Trophoblast cell (in vitro differentiated cells and primary cell): ENCODE measurements at regions not wholly inside any gene's neighbourhood (a gene's known extent, or its start where the extent isn't known, plus 50 kb on each side); places are given as distances from the start of the nearest gene placed in this dataset.

Experiments
- DNase-seq, 2 donors: peaks; one replicate each; pipeline ENCODE4 v3.0.0-alpha.2; 2016
- H2AFZ ChIP-seq: 2 replicates; pipeline ENCODE4 v1.6.1; 2013; ENCODE audit warnings: low read length, moderate library complexity, mild to moderate bottlenecking; ENCODE audit not compliant: insufficient read depth, poor library complexity
- H2AK5ac ChIP-seq: 2 replicates; pipeline ENCODE4 v1.6.1; 2013; ENCODE audit warnings: mild to moderate bottlenecking, low read length
- H2BK120ac ChIP-seq: 2 replicates; pipeline ENCODE4 v1.6.1; 2013; ENCODE audit warnings: low read length, mild to moderate bottlenecking, moderate library complexity; ENCODE audit not compliant: insufficient read depth, poor library complexity
- H2BK12ac ChIP-seq: 2 replicates; pipeline ENCODE4 v1.6.1; 2013; ENCODE audit warnings: mild to moderate bottlenecking, low read length, moderate library complexity
- H2BK5ac ChIP-seq: 2 replicates; pipeline ENCODE4 v1.6.1; 2013; ENCODE audit warnings: low read length, low read depth, moderate library complexity, mild to moderate bottlenecking; ENCODE audit not compliant: poor library complexity
- H3K14ac ChIP-seq: 2 replicates; pipeline ENCODE4 v1.6.1; 2013; ENCODE audit warnings: mild to moderate bottlenecking, low read length
- H3K18ac ChIP-seq: 2 replicates; pipeline ENCODE4 v1.6.1; 2013; ENCODE audit warnings: mild to moderate bottlenecking, low read length
- H3K23ac ChIP-seq: 2 replicates; pipeline ENCODE4 v1.6.1; 2013; ENCODE audit warnings: low read length
- H3K27ac ChIP-seq: 2 replicates; pipeline ENCODE4 v1.5.1; 2013; ENCODE audit warnings: low read depth, mild to moderate bottlenecking, inconsistent platforms, low read length, moderate library complexity
- H3K27me3 ChIP-seq: 2 replicates; pipeline ENCODE4 v1.6.1; 2013; ENCODE audit warnings: inconsistent platforms, mild to moderate bottlenecking, low read length, moderate library complexity; ENCODE audit not compliant: insufficient read depth
- H3K36me3 ChIP-seq, 2 experiments: 1 replicate in 1 of 2; 2 replicates in 1 of 2; pipeline ENCODE4 v1.6.1; 2013; ENCODE audit warnings: low read length in 2 of 2, mild to moderate bottlenecking in 2 of 2, moderate library complexity in 1 of 2; ENCODE audit not compliant: insufficient read depth in 2 of 2, control insufficient read depth in 1 of 2
- H3K4ac ChIP-seq: 2 replicates; pipeline ENCODE4 v1.6.1; 2013; ENCODE audit warnings: low read depth, mild to moderate bottlenecking, low read length, moderate library complexity
- H3K4me1 ChIP-seq, 2 experiments: 1 replicate in 1 of 2; 2 replicates in 1 of 2; pipeline ENCODE4 v1.6.1; 2013; ENCODE audit warnings: low read length in 2 of 2, mild to moderate bottlenecking in 2 of 2, moderate library complexity in 1 of 2; ENCODE audit not compliant: insufficient read depth in 2 of 2, control insufficient read depth in 1 of 2
- H3K4me2 ChIP-seq: 2 replicates; pipeline ENCODE4 v1.6.1; 2013; ENCODE audit warnings: inconsistent platforms, mild to moderate bottlenecking, low read length, moderate library complexity
- H3K4me3 ChIP-seq: 2 replicates; pipeline ENCODE4 v1.5.1; 2013; ENCODE audit warnings: mild to moderate bottlenecking, low read depth, low read length, inconsistent platforms
- H3K79me1 ChIP-seq: one replicate; pipeline ENCODE4 v1.6.1; 2013; ENCODE audit warnings: low read length
- H3K79me2 ChIP-seq: 2 replicates; pipeline ENCODE4 v1.6.1; 2013; ENCODE audit warnings: low read length, mild to moderate bottlenecking; ENCODE audit not compliant: control insufficient read depth, insufficient read depth, poor library complexity
- H3K9ac ChIP-seq: 2 replicates; pipeline ENCODE4 v1.6.1; 2013; ENCODE audit warnings: mild to moderate bottlenecking, low read length
- H3K9me3 ChIP-seq: 2 replicates; pipeline ENCODE4 v1.6.1; 2013; ENCODE audit warnings: low read depth, mild to moderate bottlenecking, control low read depth, inconsistent platforms, low read length; ENCODE audit not compliant: insufficient read depth
- H4K12ac ChIP-seq: 2 replicates; pipeline ENCODE4 v1.6.1; 2013; ENCODE audit warnings: low read depth, mild to moderate bottlenecking, low read length, moderate library complexity
- H4K8ac ChIP-seq: 2 replicates; pipeline ENCODE4 v1.6.1; 2013; ENCODE audit warnings: low read depth, mild to moderate bottlenecking, low read length, moderate library complexity
- H4K91ac ChIP-seq: one replicate; pipeline ENCODE4 v1.6.1; 2013; ENCODE audit warnings: low read depth, mild to moderate bottlenecking, low read length, moderate library complexity
- WGBS: extraction: QIAGEN DNeasy Blood & Tissue Kit; methylation state at CpG from one replicate; pipeline ENCODE4 v1.1.7; 2013; ENCODE audit warnings: missing lambda C conversion rate; ENCODE audit not compliant: insufficient read length, insufficient coverage; ENCODE audit errors: extremely low coverage; 5-methylcytosine and 5-hydroxymethylcytosine counted together

DNA sequence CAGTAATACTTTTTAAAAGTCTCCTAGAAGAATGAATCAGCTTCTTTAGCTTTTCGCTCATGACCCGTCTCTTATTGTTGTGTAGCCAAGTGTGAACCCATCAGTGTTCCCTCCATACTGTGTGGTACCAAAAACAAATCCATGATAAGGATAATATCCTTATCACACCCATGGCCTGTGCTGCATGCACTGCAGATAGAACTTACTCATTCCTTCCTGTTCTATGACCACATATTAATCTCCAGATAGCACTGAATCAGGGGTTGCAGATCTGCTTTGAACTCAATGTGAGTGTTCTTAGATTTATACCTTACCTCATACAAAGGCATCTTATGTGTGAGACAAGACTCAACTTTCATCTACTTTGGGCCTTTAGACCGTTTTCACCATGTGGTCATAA is 373.4 kb downstream of the JRKL start:
- Histone ChIP-seq H3K4ac (no peak overlapping the region), H2BK5ac (no peak overlapping the region), H2AK5ac (no peak overlapping the region), H3K4me2 (no peak overlapping the region), H3K27ac (no peak overlapping the region), H3K79me2 (no peaks in the 10 kb centered on the region), H2BK120ac (no peak overlapping the region), H4K8ac (no peak overlapping the region), H4K91ac (no peak overlapping the region), H3K9me3 (no peaks in the 10 kb centered on the region), H3K4me3 (no peak overlapping the region), H2BK12ac (no peak overlapping the region), H3K23ac (no peak overlapping the region), H3K36me3 (no peaks in the 10 kb centered on the region), H3K18ac (no peak overlapping the region), H3K9ac (no peak overlapping the region), H3K27me3 (no peaks in the 10 kb centered on the region), H4K12ac (no peak overlapping the region), H2AFZ (no peak overlapping the region), H3K14ac (no peak overlapping the region), H3K4me1 (no peaks in the 10 kb centered on the region), H3K79me1 (no peaks in the 10 kb centered on the region)
- no CpG with 5 or more reads among the region's 3 CpGs for WGBS
- no peak for DNase-seq

DNA sequence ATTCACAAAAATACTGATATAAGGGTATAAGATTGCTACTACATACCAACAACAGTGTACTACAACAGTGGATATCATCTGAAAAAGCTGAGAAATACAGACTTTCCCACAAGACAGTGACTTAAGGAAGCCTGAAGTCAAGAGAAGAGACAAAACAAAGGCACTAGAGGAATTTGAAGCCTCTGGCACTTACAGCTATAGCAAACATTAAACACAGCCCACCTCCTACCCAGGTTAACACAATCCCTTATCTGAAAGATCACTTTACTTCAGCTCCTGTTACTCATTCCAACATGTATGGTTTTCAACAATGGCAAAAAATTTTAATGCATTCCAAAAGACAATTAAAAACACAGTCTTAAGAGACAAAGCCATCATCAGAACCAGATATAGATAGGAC is 388.5 kb downstream of the JRKL start:
- H3K79me2 ChIP-seq = no peaks in the 10 kb centered on the region
- H3K9ac ChIP-seq = no peak overlapping the region
- H3K36me3 ChIP-seq = no peaks in the 10 kb centered on the region
- H4K91ac ChIP-seq = no peak overlapping the region
- no peak for DNase-seq
- no peak overlapping the region for H3K23ac ChIP-seq
- H3K4ac ChIP-seq = no peak overlapping the region
- peak overlapping the region; percentile 90 for H3K27ac ChIP-seq
- H3K4me2 ChIP-seq = no peak overlapping the region
- no peak overlapping the region for H4K12ac ChIP-seq
- H2AFZ ChIP-seq = no peak overlapping the region
- no peaks in the 10 kb centered on the region for H3K9me3 ChIP-seq
- H3K4me1 ChIP-seq = peaks cover 0 to 2% of the 10 kb centered on the region in 2 experiments
- H3K14ac ChIP-seq = no peak overlapping the region
- H2AK5ac ChIP-seq = no peak overlapping the region
- H3K18ac ChIP-seq = no peak overlapping the region
- no peaks in the 10 kb centered on the region for H3K27me3 ChIP-seq
- no peak overlapping the region for H2BK12ac ChIP-seq
- no peak overlapping the region for H3K4me3 ChIP-seq
- H4K8ac ChIP-seq = no peak overlapping the region
- no peak overlapping the region for H2BK5ac ChIP-seq
- H2BK120ac ChIP-seq = no peak overlapping the region
- no peaks in the 10 kb centered on the region for H3K79me1 ChIP-seq

DNA sequence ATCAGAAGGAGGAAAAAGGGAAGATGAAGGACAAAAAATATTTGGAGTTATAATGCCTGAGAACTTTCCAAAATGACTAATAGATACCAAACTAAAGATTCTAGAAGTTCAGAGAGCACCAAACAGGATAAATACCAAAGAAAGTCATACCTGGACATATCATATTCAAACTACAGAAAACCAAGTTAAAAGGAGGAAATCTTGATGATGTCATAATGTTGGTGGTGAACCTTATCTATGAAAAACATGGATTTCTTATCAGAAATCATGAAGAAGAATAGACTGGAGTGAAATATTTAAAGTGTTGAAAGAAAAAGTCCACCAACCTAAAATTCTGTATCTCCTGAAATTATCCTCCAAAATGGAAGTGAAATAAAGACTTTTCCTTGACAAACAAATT is 389.2 kb downstream of the JRKL start:
- no peak overlapping the region for H3K27ac ChIP-seq
- H2AFZ ChIP-seq = no peak overlapping the region

DNA sequence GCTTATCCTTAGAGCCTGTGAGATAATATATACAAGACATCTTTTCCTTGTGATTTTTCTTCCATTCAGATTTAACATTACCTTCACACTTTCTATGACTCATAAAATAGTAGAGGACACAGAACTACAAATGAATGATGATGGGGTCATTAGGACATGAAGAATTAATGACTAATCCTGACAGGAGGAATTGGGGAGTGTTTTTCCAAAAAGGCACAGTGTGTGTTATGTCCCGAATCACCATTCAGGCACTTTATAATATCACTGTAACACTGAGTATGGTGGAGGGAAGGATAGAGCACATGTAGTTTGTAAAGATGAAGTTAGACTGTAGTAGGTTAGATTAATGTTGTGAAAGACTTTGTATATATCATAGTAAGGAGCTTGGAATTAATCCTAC is 391.3 kb downstream of the JRKL start:
- Histone ChIP-seq H3K18ac (no peak overlapping the region), H3K4me3 (no peak overlapping the region), H3K23ac (no peak overlapping the region), H3K4me1 (peaks cover 0 to 2% of the 10 kb centered on the region in 2 experiments), H2AK5ac (no peak overlapping the region), H3K36me3 (no peaks in the 10 kb centered on the region), H3K27me3 (no peaks in the 10 kb centered on the region), H2BK12ac (no peak overlapping the region), H4K8ac (no peak overlapping the region), H4K91ac (no peak overlapping the region), H3K79me2 (no peaks in the 10 kb centered on the region), H3K4ac (no peak overlapping the region), H2AFZ (no peak overlapping the region), H3K9me3 (no peaks in the 10 kb centered on the region), H2BK5ac (no peak overlapping the region), H3K27ac (no peak overlapping the region), H3K79me1 (no peaks in the 10 kb centered on the region), H3K14ac (no peak overlapping the region), H3K9ac (no peak overlapping the region), H2BK120ac (no peak overlapping the region), H3K4me2 (no peak overlapping the region), H4K12ac (no peak overlapping the region)
- no peak for DNase-seq
- no CpG with 5 or more reads among the region's 1 CpG for WGBS

More for the DNA sequence above, 389.2 kb downstream of the JRKL start:
- H3K4me2 ChIP-seq = no peak overlapping the region
- no peaks in the 10 kb centered on the region for H3K27me3 ChIP-seq
- no peak overlapping the region for H2BK12ac ChIP-seq
- H4K12ac ChIP-seq = no peak overlapping the region
- H3K9me3 ChIP-seq = no peaks in the 10 kb centered on the region
- no peak overlapping the region for H4K8ac ChIP-seq
- no peak overlapping the region for H3K18ac ChIP-seq
- H3K23ac ChIP-seq = no peak overlapping the region
- H4K91ac ChIP-seq = no peak overlapping the region
- no peaks in the 10 kb centered on the region for H3K79me1 ChIP-seq
- no peak overlapping the region for H3K14ac ChIP-seq
- no peak overlapping the region for H2BK120ac ChIP-seq
- no peak overlapping the region for H3K9ac ChIP-seq
- no peak overlapping the region for H2AK5ac ChIP-seq
- H3K4me3 ChIP-seq = no peak overlapping the region
- H3K4me1 ChIP-seq = peaks cover 0 to 2% of the 10 kb centered on the region in 2 experiments
- H3K36me3 ChIP-seq = no peaks in the 10 kb centered on the region
- no peak overlapping the region for H3K4ac ChIP-seq
- H3K79me2 ChIP-seq = no peaks in the 10 kb centered on the region
- H2BK5ac ChIP-seq = no peak overlapping the region
- DNase-seq = no peak

GRCh38 chr11:96782632-96783031 is 392.8 kb downstream of the JRKL start:
- no peak overlapping the region for H4K8ac ChIP-seq
- no peak overlapping the region for H2BK5ac ChIP-seq
- peaks cover 0 to under 1% of the 10 kb centered on the region in 2 experiments for H3K4me1 ChIP-seq
- H4K91ac ChIP-seq = no peak overlapping the region
- H3K9me3 ChIP-seq = no peaks in the 10 kb centered on the region
- H3K9ac ChIP-seq = no peak overlapping the region
- DNase-seq = no peak
- H3K4me2 ChIP-seq = no peak overlapping the region
- no peak overlapping the region for H4K12ac ChIP-seq
- H3K27me3 ChIP-seq = no peaks in the 10 kb centered on the region
- no peak overlapping the region for H3K27ac ChIP-seq
- no peaks in the 10 kb centered on the region for H3K36me3 ChIP-seq
- H3K79me1 ChIP-seq = no peaks in the 10 kb centered on the region
- H3K79me2 ChIP-seq = no peaks in the 10 kb centered on the region
- H2AK5ac ChIP-seq = no peak overlapping the region
- no peak overlapping the region for H3K23ac ChIP-seq
- WGBS = no CpG with 5 or more reads among the region's 2 CpGs
- peak overlapping the region; percentile 73 for H2BK12ac ChIP-seq
- no peak overlapping the region for H3K4me3 ChIP-seq
- H2BK120ac ChIP-seq = no peak overlapping the region
- H3K14ac ChIP-seq = no peak overlapping the region
- no peak overlapping the region for H2AFZ ChIP-seq
- H3K4ac ChIP-seq = no peak overlapping the region
- no peak overlapping the region for H3K18ac ChIP-seq
